ENCODE measurements at regions not wholly inside any gene's neighbourhood (a gene's known extent, or its start where the extent isn't known, plus 50 kb on each side); places are given as distances from the start of the nearest gene placed in this dataset.
"Not testable (repeated sequence)": the region's sequence is repeated elsewhere in the genome, so short reads cannot be mapped to it uniquely, and the experiment has no call there.

DNA sequence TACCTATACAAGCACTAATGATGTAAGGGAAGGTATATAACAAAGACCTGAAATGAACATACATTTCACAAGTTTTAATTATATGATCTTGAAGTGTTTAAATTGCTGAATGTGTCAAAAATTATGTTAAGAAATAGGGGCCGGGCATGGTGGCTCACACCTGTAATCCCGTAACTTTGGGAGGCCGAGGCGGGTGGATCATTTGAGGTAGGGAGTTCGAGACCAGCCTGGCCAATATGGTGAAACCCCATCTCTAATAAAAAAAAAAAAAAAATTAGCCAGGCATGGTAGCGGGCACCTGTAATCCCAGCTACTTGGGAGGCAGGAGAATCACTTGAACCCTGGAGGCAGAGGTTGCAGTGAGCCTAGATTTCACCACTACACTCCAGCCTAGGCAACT lies 537.4 kb upstream of the STEAP1 start:
- FAIRE-seq; DNase-seq (ENCODE audit: extremely low read depth in 1 of 4, low spot score in 3 of 4); H3K36me3 ChIP-seq (ENCODE audit: control insufficient read depth, insufficient read depth, low read length); H4K20me1 ChIP-seq (replicated peaks; ENCODE audit: control insufficient read depth, insufficient read depth, low read length); H3K9me3 ChIP-seq (replicated peaks; ENCODE audit: control insufficient read depth, insufficient read depth, low read depth, low read length); H3K4me1 ChIP-seq (replicated peaks in 1 of 2; ENCODE audit: control insufficient read depth in 2 of 2, insufficient read depth in 2 of 2, low read length in 2 of 2); H3K27me3 ChIP-seq (ENCODE audit: control insufficient read depth in 2 of 2, insufficient read depth in 2 of 2, low read length in 2 of 2); H2AFZ ChIP-seq (ENCODE audit: low read depth, low read length); BruUV-seq (replicated peaks); ATAC-seq; in situ Hi-C loops (cut with MboI); intact Hi-C loops (cut with micrococcal nuclease); H3K27ac ChIP-seq (ENCODE audit: extremely low read depth, low read depth, low read length); H3K9ac ChIP-seq (ENCODE audit: insufficient read depth in 1 of 2, low read depth in 2 of 2, low read length in 2 of 2); H3K79me2 ChIP-seq (ENCODE audit: control insufficient read depth, insufficient read depth, low read length); POLR2A ChIA-PET; H3K4me3 ChIP-seq; CTCF ChIA-PET (ENCODE audit: low intra/inter-chr PET ratio); H3K9me1 ChIP-seq (ENCODE audit: control insufficient read depth, insufficient read depth, low read length); H3K4me2 ChIP-seq (ENCODE audit: insufficient read depth, low read length): not testable (repeated sequence)
- 0% methylated on average over 6 of the region's 6 CpGs for WGBS (ENCODE audit: insufficient coverage, low coverage, missing lambda C conversion rate)
- TF ChIP-seq ZNF316 (IDR thresholded peaks at IDR 0.05): peak; percentile 25; the same call in 1 of the 2 replicates

DNA sequence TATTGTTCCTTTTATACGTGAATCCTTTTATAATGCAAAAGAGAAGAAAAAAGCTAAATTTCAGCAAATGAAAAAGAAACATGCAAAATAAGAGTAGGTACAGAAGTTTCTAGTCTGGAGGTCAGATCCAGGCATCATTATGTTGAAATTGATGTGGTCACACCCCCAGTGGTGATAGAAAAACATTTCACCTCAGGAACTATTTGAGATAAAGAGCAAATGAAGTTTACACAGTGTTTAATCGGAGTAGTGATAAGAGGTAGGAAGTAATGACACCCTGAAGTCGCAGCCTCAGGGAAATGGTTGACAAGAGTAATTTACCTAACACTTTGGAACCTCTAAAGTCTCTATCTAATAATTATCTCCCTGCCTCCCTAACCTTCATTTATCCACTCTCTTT lies 536.0 kb upstream of the STEAP1 start:
- Histone ChIP-seq H3K79me2 (ENCODE audit: control insufficient read depth, insufficient read depth, low read length) (no peaks in the 10 kb centered on the region), H3K27ac (ENCODE audit: extremely low read depth, low read depth, low read length) (no peak overlapping the region), H3K9me1 (ENCODE audit: control insufficient read depth, insufficient read depth, low read length) (no peaks in the 10 kb centered on the region), H3K4me3 (no peak overlapping the region), H4K20me1 (replicated peaks; ENCODE audit: control insufficient read depth, insufficient read depth, low read length) (no peaks in the 10 kb centered on the region), H3K27me3 (ENCODE audit: control insufficient read depth in 2 of 2, insufficient read depth in 2 of 2, low read length in 2 of 2) (no peaks in the 10 kb centered on the region), H3K9ac (ENCODE audit: insufficient read depth in 1 of 2, low read depth in 2 of 2, low read length in 2 of 2) (no peak overlapping the region), H3K4me2 (ENCODE audit: insufficient read depth, low read length) (no peak overlapping the region), H3K9me3 (replicated peaks; ENCODE audit: control insufficient read depth, insufficient read depth, low read depth, low read length) (peaks cover 6% of the 10 kb centered on the region; the same call in 1 of the 2 replicates), H3K36me3 (ENCODE audit: control insufficient read depth, insufficient read depth, low read length) (no peaks in the 10 kb centered on the region), H3K4me1 (replicated peaks in 1 of 2; ENCODE audit: control insufficient read depth in 2 of 2, insufficient read depth in 2 of 2, low read length in 2 of 2) (no peaks in the 10 kb centered on the region), H2AFZ (ENCODE audit: low read depth, low read length) (no peak overlapping the region)
- in situ Hi-C loops (cut with MboI): no loop called here
- WGBS (ENCODE audit: insufficient coverage, low coverage, missing lambda C conversion rate): 0% methylated on average over 3 of the region's 3 CpGs
- ChIA-PET POLR2A (no interaction called here), CTCF (ENCODE audit: low intra/inter-chr PET ratio) (no interaction called here)
- no TSS peak for BruUV-seq (replicated peaks)
- no peak for FAIRE-seq
- DNase-seq (ENCODE audit: extremely low read depth in 1 of 4, low spot score in 3 of 4): no peak
- no peak for ATAC-seq
- intact Hi-C loops (cut with micrococcal nuclease): no loop called here
- TF ChIP-seq WHSC1 (IDR thresholded peaks at IDR 0.05; ENCODE audit: low read length): no peak
- no peak for TF ChIP-seq GABPB1 (CRISPR knock-in tag; IDR thresholded peaks at IDR 0.05)
- TF ChIP-seq ZBED1 (IDR thresholded peaks at IDR 0.05): no peak
- no peak for TF ChIP-seq TBL1XR1 (IDR thresholded peaks at IDR 0.05; ENCODE audit: low read length in 2 of 2)
- no peak for TF ChIP-seq ZNF311 (CRISPR knock-in tag; IDR thresholded peaks at IDR 0.05)
- no peak for TF ChIP-seq RHOXF2B (CRISPR knock-in tag; conservative IDR thresholded peaks at IDR 0.05)
- TF ChIP-seq PTRF (tag; IDR thresholded peaks at IDR 0.05): no peak
- TF ChIP-seq, protein P1, sequence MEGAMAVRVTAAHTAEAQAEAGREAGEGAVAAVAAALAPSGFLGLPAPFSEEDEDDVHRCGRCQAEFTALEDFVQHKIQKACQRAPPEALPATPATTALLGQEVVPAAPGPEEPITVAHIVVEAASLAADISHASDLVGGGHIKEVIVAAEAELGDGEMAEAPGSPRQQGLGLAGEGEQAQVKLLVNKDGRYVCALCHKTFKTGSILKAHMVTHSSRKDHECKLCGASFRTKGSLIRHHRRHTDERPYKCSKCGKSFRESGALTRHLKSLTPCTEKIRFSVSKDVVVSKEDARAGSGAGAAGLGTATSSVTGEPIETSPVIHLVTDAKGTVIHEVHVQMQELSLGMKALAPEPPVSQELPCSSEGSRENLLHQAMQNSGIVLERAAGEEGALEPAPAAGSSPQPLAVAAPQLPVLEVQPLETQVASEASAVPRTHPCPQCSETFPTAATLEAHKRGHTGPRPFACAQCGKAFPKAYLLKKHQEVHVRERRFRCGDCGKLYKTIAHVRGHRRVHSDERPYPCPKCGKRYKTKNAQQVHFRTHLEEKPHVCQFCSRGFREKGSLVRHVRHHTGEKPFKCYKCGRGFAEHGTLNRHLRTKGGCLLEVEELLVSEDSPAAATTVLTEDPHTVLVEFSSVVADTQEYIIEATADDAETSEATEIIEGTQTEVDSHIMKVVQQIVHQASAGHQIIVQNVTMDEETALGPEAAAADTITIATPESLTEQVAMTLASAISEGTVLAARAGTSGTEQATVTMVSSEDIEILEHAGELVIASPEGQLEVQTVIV (CRISPR knock-in tag; IDR thresholded peaks at IDR 0.05; ENCODE audit: borderline replicate concordance): no peak
- no peak for TF ChIP-seq GMEB1 (CRISPR knock-in tag; IDR thresholded peaks at IDR 0.05)
- TF ChIP-seq MAFK (IDR thresholded peaks at IDR 0.05; ENCODE audit: low read length): no peak
- TF ChIP-seq GABPB2 (CRISPR knock-in tag; conservative IDR thresholded peaks at IDR 0.05): no peak
- TF ChIP-seq ZSCAN29 (IDR thresholded peaks at IDR 0.05): no peak

All from K562 (cell line).